CD14-positive monocyte (primary cell): ENCODE measurements at regions not wholly inside any gene's neighbourhood (a gene's known extent, or its start where the extent isn't known, plus 50 kb on each side); places are given as distances from the start of the nearest gene placed in this dataset.
"Not testable (repeated sequence)": the region's sequence is repeated elsewhere in the genome, so short reads cannot be mapped to it uniquely, and the experiment has no call there.

Experiments
- DNase-seq, 3 donors: peaks; one replicate each; pipeline ENCODE4 v3.0.0-alpha.2; 2011 to 2022
- H2AFZ ChIP-seq: 2 replicates; pipeline ENCODE4 v1.6.0; 2012; ENCODE audit warnings: mild to moderate bottlenecking, low read depth, low read length, inconsistent platforms; ENCODE audit not compliant: insufficient read depth, poor library complexity, severe bottlenecking
- H3K27ac ChIP-seq, 2 donors: 1 replicate in 1 of 2; 2 replicates in 1 of 2; pipeline ENCODE4 v1.5.1; 2012 to 2013; ENCODE audit warnings: low read length in 2 of 2, control low read depth in 1 of 2, inconsistent platforms in 1 of 2, low read depth in 1 of 2, mild to moderate bottlenecking in 1 of 2
- H3K27me3 ChIP-seq, 2 donors: one replicate each; pipeline versions ENCODE4 v1.6.0 to v1.6.1; 2011 to 2013; ENCODE audit warnings: low read length in 2 of 2; ENCODE audit not compliant: control insufficient read depth in 2 of 2, insufficient read depth in 2 of 2
- H3K36me3 ChIP-seq, 2 donors: replicated peaks in 1 of 2; 1 replicate in 1 of 2; 2 replicates in 1 of 2; pipeline versions ENCODE4 v1.5.1 to v1.6.1; 2012 to 2013; ENCODE audit warnings: low read length in 2 of 2, control low read depth in 1 of 2, inconsistent platforms in 1 of 2, mild to moderate bottlenecking in 1 of 2; ENCODE audit not compliant: insufficient read depth in 2 of 2, control insufficient read depth in 1 of 2
- H3K4me1 ChIP-seq, 2 donors: 1 replicate in 1 of 2; 2 replicates in 1 of 2; pipeline versions ENCODE4 v1.5.1 to v1.6.1; 2012 to 2013; ENCODE audit warnings: low read length in 2 of 2, control low read depth in 1 of 2, inconsistent platforms in 1 of 2, mild to moderate bottlenecking in 1 of 2, moderate library complexity in 1 of 2; ENCODE audit not compliant: insufficient read depth in 2 of 2, control insufficient read depth in 1 of 2
- H3K4me2 ChIP-seq: replicated peaks from 2 replicates; pipeline ENCODE3; 2012; ENCODE audit warnings: low read length, moderate library complexity, mild to moderate bottlenecking; ENCODE audit not compliant: poor library complexity, severe bottlenecking; ENCODE audit errors: extremely low read depth
- H3K4me3 ChIP-seq, 3 experiments: fragments of 200-600 bp in 1 of 3; sonication (generic) in 1 of 3; replicated peaks in 1 of 3; 1 replicate in 2 of 3; 2 replicates in 1 of 3; pipeline ENCODE4 v1.5.1; 2011 to 2013; ENCODE audit warnings: low read length in 3 of 3, mild to moderate bottlenecking in 3 of 3, control low read depth in 2 of 3, low read depth in 2 of 3, inconsistent platforms in 1 of 3, moderate library complexity in 1 of 3
- H3K79me2 ChIP-seq: 2 replicates; pipeline ENCODE4 v1.6.0; 2012; ENCODE audit warnings: mild to moderate bottlenecking, control low read depth, inconsistent platforms, low read length, moderate library complexity; ENCODE audit not compliant: insufficient read depth
- H3K9ac ChIP-seq: 2 replicates; pipeline ENCODE4 v1.6.0; 2017; ENCODE audit warnings: low read length, mild to moderate bottlenecking; ENCODE audit not compliant: insufficient read depth, poor library complexity, severe bottlenecking
- H3K9me3 ChIP-seq, 2 donors: replicated peaks in 1 of 2; 1 replicate in 1 of 2; 2 replicates in 1 of 2; pipeline versions ENCODE4 v1.5.1 to v1.6.1; 2012 to 2013; ENCODE audit warnings: low read length in 2 of 2, control low read depth in 1 of 2; ENCODE audit not compliant: control insufficient read depth in 1 of 2, insufficient read depth in 1 of 2
- H4K20me1 ChIP-seq: 2 replicates; pipeline ENCODE4 v1.6.0; 2012; ENCODE audit warnings: mild to moderate bottlenecking, low read length, control low read depth, moderate library complexity; ENCODE audit not compliant: insufficient read depth
- H3K27ac Mint-ChIP-seq, 7 donors: one replicate each; pipeline ENCODE4 v1.8.0; 2020; ENCODE audit warnings: mild to moderate bottlenecking in 7 of 7, mixed read lengths in 7 of 7, moderate library complexity in 6 of 7, inconsistent platforms in 2 of 7
- H3K27me3 Mint-ChIP-seq, 3 donors: one replicate each; pipeline ENCODE4 v1.8.0; 2021 to 2022; ENCODE audit warnings: low read depth in 3 of 3, mild to moderate bottlenecking in 3 of 3, mixed read lengths in 3 of 3, moderate library complexity in 3 of 3, inconsistent platforms in 1 of 3
- H3K36me3 Mint-ChIP-seq, 2 donors: one replicate each; pipeline ENCODE4 v1.8.0; 2020; ENCODE audit warnings: mixed read lengths in 2 of 2, inconsistent platforms in 1 of 2, mild to moderate bottlenecking in 1 of 2
- H3K4me1 Mint-ChIP-seq: one replicate; pipeline ENCODE4 v1.8.0; 2020; ENCODE audit warnings: mild to moderate bottlenecking, mixed read lengths
- H3K4me3 Mint-ChIP-seq, 2 donors: one replicate each; pipeline ENCODE4 v1.8.0; 2020; ENCODE audit warnings: mild to moderate bottlenecking in 2 of 2, mixed read lengths in 2 of 2, moderate library complexity in 1 of 2
- H3K9me3 Mint-ChIP-seq, 7 donors: one replicate each; pipeline ENCODE4 v1.8.0; 2020 to 2022; ENCODE audit warnings: mixed read lengths in 7 of 7, mild to moderate bottlenecking in 6 of 7, moderate library complexity in 6 of 7, inconsistent platforms in 2 of 7
- CTCF ChIP-seq: fragments of 200-600 bp; IDR thresholded peaks from one replicate; pipeline ENCODE4 v1.8.0; 2022; ENCODE audit warnings: antibody characterized with exemption, mild to moderate bottlenecking
- WGBS: methylation state at CpG from one replicate; pipeline ENCODE4 v1.1.5; 2013; ENCODE audit warnings: missing lambda C conversion rate; ENCODE audit not compliant: insufficient coverage; 5-methylcytosine and 5-hydroxymethylcytosine counted together
- intact Hi-C, 2 donors: fragments of 100-400 bp; cut with micrococcal nuclease; formaldehyde crosslinking; loops; one replicate each; pipeline versions ENCODE4 v1.15.0 to v1.15.1; 2023

- no peaks in the 10 kb centered on the region for H3K27me3 ChIP-seq
- H3K4me3 Mint-ChIP-seq: no peak overlapping the region
- no peak overlapping the region for H3K4me2 ChIP-seq
- peaks cover 0 to 16% of the 10 kb centered on the region in 2 donors for H3K9me3 ChIP-seq
- H3K27me3 Mint-ChIP-seq: peaks cover 0 to 1% (median 0%) of the 10 kb centered on the region in 3 donors
- no peaks in the 10 kb centered on the region for H3K36me3 Mint-ChIP-seq
- intact Hi-C loops: no loop called here
- no peaks in the 10 kb centered on the region for H3K4me1 Mint-ChIP-seq
- H3K79me2 ChIP-seq: no peaks in the 10 kb centered on the region
- no peak for TF ChIP-seq CTCF
- no peaks in the 10 kb centered on the region for H3K36me3 ChIP-seq
- no peaks in the 10 kb centered on the region for H3K4me1 ChIP-seq
- DNase-seq: no peak
- no peak overlapping the region for H3K27ac ChIP-seq
- H3K27ac Mint-ChIP-seq: no peak overlapping the region
- no peak overlapping the region for H3K4me3 ChIP-seq
- H3K9me3 Mint-ChIP-seq: peaks cover 16 to 30% (median 19%) of the 10 kb centered on the region in 7 donors
- no peak overlapping the region for H3K9ac ChIP-seq
- WGBS: 92% methylated on average over 2 of the region's 5 CpGs
- H4K20me1 ChIP-seq: no peaks in the 10 kb centered on the region
- H2AFZ ChIP-seq: no peak overlapping the region
Measured at GRCh38 chr6:61134028-61134427, 1152.0 kb downstream of the KHDRBS2 start.

- H3K4me1 Mint-ChIP-seq, H3K36me3 Mint-ChIP-seq, H3K27me3 ChIP-seq, H4K20me1 ChIP-seq, H3K9me3 Mint-ChIP-seq, H3K27ac ChIP-seq, H3K4me2 ChIP-seq, intact Hi-C loops, H3K4me3 ChIP-seq, H3K9me3 ChIP-seq, H2AFZ ChIP-seq, H3K27me3 Mint-ChIP-seq, DNase-seq, H3K79me2 ChIP-seq, H3K4me1 ChIP-seq, H3K36me3 ChIP-seq, H3K9ac ChIP-seq, H3K4me3 Mint-ChIP-seq, H3K27ac Mint-ChIP-seq: not testable (repeated sequence)
- no CpG with 5 or more reads among the region's 1 CpG for WGBS
Measured at GRCh38 chr6:61114185-61114584, 1171.8 kb downstream of the KHDRBS2 start.

- H3K79me2 ChIP-seq, H2AFZ ChIP-seq, H4K20me1 ChIP-seq, H3K4me3 Mint-ChIP-seq, H3K27me3 ChIP-seq, DNase-seq, H3K36me3 ChIP-seq, H3K27ac ChIP-seq, H3K4me1 Mint-ChIP-seq, H3K27ac Mint-ChIP-seq, intact Hi-C loops, H3K27me3 Mint-ChIP-seq, H3K4me2 ChIP-seq, H3K36me3 Mint-ChIP-seq, H3K9ac ChIP-seq, H3K4me1 ChIP-seq, H3K9me3 ChIP-seq, H3K4me3 ChIP-seq: not testable (repeated sequence)
- 83% methylated on average over 2 of the region's 7 CpGs for WGBS
- peaks cover 4 to 20% (median 13%) of the 10 kb centered on the region in 7 donors for H3K9me3 Mint-ChIP-seq
Measured at GRCh38 chr6:61107914-61108313, 1178.1 kb downstream of the KHDRBS2 start.

GRCh38 chr6:61103660-61104059 lies 1182.4 kb downstream of the KHDRBS2 start:
- H3K36me3 ChIP-seq, H3K9me3 ChIP-seq, DNase-seq, H2AFZ ChIP-seq, H3K27ac Mint-ChIP-seq, H3K79me2 ChIP-seq, H3K9ac ChIP-seq, H4K20me1 ChIP-seq, H3K27me3 Mint-ChIP-seq, H3K27me3 ChIP-seq, H3K4me1 Mint-ChIP-seq, H3K36me3 Mint-ChIP-seq, H3K27ac ChIP-seq, intact Hi-C loops, H3K4me3 ChIP-seq, H3K4me3 Mint-ChIP-seq, H3K4me1 ChIP-seq, H3K4me2 ChIP-seq: not testable (repeated sequence)
- H3K9me3 Mint-ChIP-seq: peaks cover 0 to 18% (median 14%) of the 10 kb centered on the region in 7 donors
- no CpG with 5 or more reads among the region's 3 CpGs for WGBS
